ENCODE measurements at regions not wholly inside any gene's neighbourhood (a gene's known extent, or its start where the extent isn't known, plus 50 kb on each side); places are given as distances from the start of the nearest gene placed in this dataset.
A peak's percentile ranks its signal among the peaks of the same experiment; 100 is the strongest.

DNA sequence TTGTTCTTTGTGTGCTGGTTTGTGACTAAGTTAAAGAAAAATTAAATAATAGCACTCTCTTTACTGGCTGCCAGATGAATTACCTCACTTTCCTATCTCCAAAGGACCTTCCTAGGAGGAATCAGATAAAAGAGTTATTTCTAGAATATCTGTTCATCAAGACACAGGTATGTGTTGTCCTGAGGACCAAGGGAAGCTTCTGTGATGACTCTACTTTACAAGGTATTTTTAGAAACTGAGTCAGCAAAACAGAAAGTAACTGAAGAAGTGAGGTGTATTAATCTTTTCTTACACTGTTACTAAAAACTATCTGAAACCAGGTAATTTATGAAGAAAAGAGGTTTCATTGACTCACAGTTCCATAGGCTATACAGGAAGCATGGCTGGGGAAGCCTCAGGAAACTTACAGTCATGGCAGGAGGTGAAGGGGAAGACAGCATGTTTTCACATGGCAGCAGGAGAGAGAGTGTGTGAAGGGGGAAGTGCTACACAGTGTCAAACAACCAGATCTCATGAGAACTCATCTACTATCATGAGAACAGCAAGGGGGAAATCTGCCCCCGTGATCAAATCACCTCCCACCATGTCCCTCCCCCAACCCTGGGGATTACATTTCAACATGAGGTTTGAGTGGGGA is 189.2 kb upstream of the DMAC1 start:
- FAIRE-seq (no peak), ATAC-seq (no peak), DNase-seq (ENCODE audit: low spot score) (no peak)
- H2AFZ ChIP-seq (ENCODE audit: low read length): no peak overlapping the region
- 13% methylated on average over 1 of the region's 1 CpG for WGBS (ENCODE audit: low lambda C conversion rate)
- H3K27me3 ChIP-seq (ENCODE audit: control insufficient read depth in 1 of 2, insufficient read depth in 2 of 2, low read length in 2 of 2): no peaks in the 10 kb centered on the region
- no peaks in the 10 kb centered on the region for H3K4me1 ChIP-seq (ENCODE audit: insufficient read depth, low read length)
- H3K79me2 ChIP-seq (ENCODE audit: insufficient read depth, low read length): no peaks in the 10 kb centered on the region
- H4K20me1 ChIP-seq (ENCODE audit: insufficient read depth, low read length): no peaks in the 10 kb centered on the region
- intact Hi-C loops (cut with micrococcal nuclease; ENCODE audit: unreplicated experiment): no loop called here
- in situ Hi-C loops (cut with HindIII; ENCODE audit: extremely low pct_ligation_motif_present, low pct_unique_long_range_greater_than_20kb): no loop called here
- H3K4me2 ChIP-seq (ENCODE audit: low read depth, low read length): no peak overlapping the region
- no peak overlapping the region for H3K4me3 ChIP-seq (replicated peaks in 1 of 3; ENCODE audit: insufficient read depth in 1 of 3, low read depth in 2 of 3, low read length in 3 of 3)
- no peak overlapping the region for H3K9ac ChIP-seq (ENCODE audit: insufficient read depth, low read depth, low read length)
- ChIA-PET POLR2A (no interaction called here), CTCF (ENCODE audit: low intra/inter-chr PET ratio, low total read pairs) (no interaction called here)
- H3K9me3 ChIP-seq (ENCODE audit: low read length): peaks cover 19% of the 10 kb centered on the region
- no peak overlapping the region for H3K27ac ChIP-seq (ENCODE audit: extremely low read length, insufficient read depth, low read length)
- BruUV-seq (replicated peaks): no TSS peak
- H3K36me3 ChIP-seq (replicated peaks in 1 of 2; ENCODE audit: control insufficient read depth in 1 of 2, insufficient read depth in 2 of 2, low read length in 2 of 2): no peaks in the 10 kb centered on the region
- peak; percentile 65 to 86 for TF ChIP-seq MAFK (conservative IDR thresholded peaks at IDR 0.05 in 1 of 2, IDR thresholded peaks at IDR 0.05 in 1 of 2; ENCODE audit: low read length in 2 of 2)
- TF ChIP-seq MAFF (IDR thresholded peaks at IDR 0.05; ENCODE audit: low read depth, low read length): peak; percentile 66
- TF ChIP-seq ZBTB21 (CRISPR knock-in tag; IDR thresholded peaks at IDR 0.05): no peak

GRCh38 chr9:7984692-7985091 is 185.1 kb upstream of the DMAC1 start:
- Histone ChIP-seq H3K36me3 (replicated peaks in 1 of 2; ENCODE audit: control insufficient read depth in 1 of 2, insufficient read depth in 2 of 2, low read length in 2 of 2) (no peaks in the 10 kb centered on the region), H3K27ac (ENCODE audit: extremely low read length, insufficient read depth, low read length) (no peak overlapping the region), H3K9ac (ENCODE audit: insufficient read depth, low read depth, low read length) (no peak overlapping the region), H2AFZ (ENCODE audit: low read length) (no peak overlapping the region), H4K20me1 (ENCODE audit: insufficient read depth, low read length) (no peaks in the 10 kb centered on the region), H3K79me2 (ENCODE audit: insufficient read depth, low read length) (no peaks in the 10 kb centered on the region), H3K4me3 (replicated peaks in 1 of 3; ENCODE audit: insufficient read depth in 1 of 3, low read depth in 2 of 3, low read length in 3 of 3) (no peak overlapping the region), H3K9me3 (ENCODE audit: low read length) (peaks cover 4% of the 10 kb centered on the region; the same call in 1 of the 2 replicates), H3K4me2 (ENCODE audit: low read depth, low read length) (no peak overlapping the region), H3K27me3 (ENCODE audit: control insufficient read depth in 1 of 2, insufficient read depth in 2 of 2, low read length in 2 of 2) (no peaks in the 10 kb centered on the region), H3K4me1 (ENCODE audit: insufficient read depth, low read length) (no peaks in the 10 kb centered on the region)
- no TSS peak for BruUV-seq (replicated peaks)
- FAIRE-seq: no peak
- no peak for DNase-seq (ENCODE audit: low spot score)
- intact Hi-C loops (cut with micrococcal nuclease; ENCODE audit: unreplicated experiment) (no loop called here), in situ Hi-C loops (cut with HindIII; ENCODE audit: extremely low pct_ligation_motif_present, low pct_unique_long_range_greater_than_20kb) (no loop called here)
- no peak for ATAC-seq
- WGBS (ENCODE audit: low lambda C conversion rate): 5% methylated on average over 5 of the region's 5 CpGs
- POLR2A ChIA-PET: no interaction called here
- CTCF ChIA-PET (ENCODE audit: low intra/inter-chr PET ratio, low total read pairs): no interaction called here
- TF ChIP-seq KAT8 (CRISPR knock-in tag; IDR thresholded peaks at IDR 0.05) (no peak), ZNF256 (CRISPR knock-in tag; conservative IDR thresholded peaks at IDR 0.05) (no peak), MAF1 (CRISPR knock-in tag; IDR thresholded peaks at IDR 0.05; ENCODE audit: borderline replicate concordance) (no peak), CREM (IDR thresholded peaks at IDR 0.05) (no peak), CREM (CRISPR knock-in tag; IDR thresholded peaks at IDR 0.05) (no peak), GMEB1 (CRISPR knock-in tag; IDR thresholded peaks at IDR 0.05; ENCODE audit: borderline replicate concordance) (no peak), CREB1 (IDR thresholded peaks at IDR 0.05) (no peak), CREB1 (CRISPR knock-in tag; IDR thresholded peaks at IDR 0.05) (no peak), ZNF274 (CRISPR knock-in tag; IDR thresholded peaks at IDR 0.05) (no peak), RXRB (CRISPR knock-in tag; IDR thresholded peaks at IDR 0.05; ENCODE audit: borderline replicate concordance) (no peak), FOXC1 (CRISPR knock-in tag; IDR thresholded peaks at IDR 0.05; ENCODE audit: borderline replicate concordance) (no peak), MBD4 (IDR thresholded peaks at IDR 0.05; ENCODE audit: borderline replicate concordance, low read length) (no peak), HNF4A (CRISPR knock-in tag; IDR thresholded peaks at IDR 0.05) (no peak), ZFP36L2 (CRISPR knock-in tag; IDR thresholded peaks at IDR 0.05) (no peak), ZNF780A (CRISPR knock-in tag; IDR thresholded peaks at IDR 0.05) (no peak), ZNF331 (CRISPR knock-in tag; IDR thresholded peaks at IDR 0.05) (no peak)
